ENCODE measurements at regions not wholly inside any gene's neighbourhood (a gene's known extent, or its start where the extent isn't known, plus 50 kb on each side); places are given as distances from the start of the nearest gene placed in this dataset.

- TF ChIP-seq TEAD4 (IDR thresholded peaks at IDR 0.05) (no peak), FOXM1 (IDR thresholded peaks at IDR 0.05; ENCODE audit: borderline replicate concordance, low read depth) (no peak), CREB1 (IDR thresholded peaks at IDR 0.05; ENCODE audit: low read depth) (no peak), CEBPB (IDR thresholded peaks at IDR 0.05) (no peak), TCF12 (IDR thresholded peaks at IDR 0.05; ENCODE audit: low read depth) (no peak), USF1 (IDR thresholded peaks at IDR 0.05) (no peak), REST (IDR thresholded peaks at IDR 0.05; ENCODE audit: low read depth) (no peak), MAX (IDR thresholded peaks at IDR 0.05) (no peak), NFIC (IDR thresholded peaks at IDR 0.05) (no peak), YY1 (IDR thresholded peaks at IDR 0.05; ENCODE audit: low read depth) (no peak), EP300 (IDR thresholded peaks at IDR 0.05; ENCODE audit: borderline replicate concordance) (no peak), EGR1 (IDR thresholded peaks at IDR 0.05) (no peak), TAF1 (IDR thresholded peaks at IDR 0.05; ENCODE audit: low read depth) (no peak), RAD21 (IDR thresholded peaks at IDR 0.05; ENCODE audit: low read depth) (no peak), ZBTB7A (IDR thresholded peaks at IDR 0.05; ENCODE audit: low read depth) (no peak)
Observed at GRCh38 chr1:168437821-168438220, 106.0 kb downstream of the XCL2 start.

- TF ChIP-seq EGR1 (IDR thresholded peaks at IDR 0.05) (no peak), USF1 (IDR thresholded peaks at IDR 0.05) (no peak), TCF12 (IDR thresholded peaks at IDR 0.05; ENCODE audit: low read depth) (no peak), RAD21 (IDR thresholded peaks at IDR 0.05; ENCODE audit: low read depth) (no peak), TEAD4 (IDR thresholded peaks at IDR 0.05) (no peak), EP300 (IDR thresholded peaks at IDR 0.05; ENCODE audit: borderline replicate concordance) (no peak), CEBPB (IDR thresholded peaks at IDR 0.05) (no peak), TAF1 (IDR thresholded peaks at IDR 0.05; ENCODE audit: low read depth) (no peak), MAX (IDR thresholded peaks at IDR 0.05) (no peak), FOXM1 (IDR thresholded peaks at IDR 0.05; ENCODE audit: borderline replicate concordance, low read depth) (no peak)
Observed at GRCh38 chr1:168435439-168435838, 108.4 kb downstream of the XCL2 start.

- no peak for TF ChIP-seq TEAD4 (IDR thresholded peaks at IDR 0.05)
- TF ChIP-seq USF1 (IDR thresholded peaks at IDR 0.05) = no peak
- TF ChIP-seq CREB1 (IDR thresholded peaks at IDR 0.05; ENCODE audit: low read depth) = no peak
- TF ChIP-seq CEBPB (IDR thresholded peaks at IDR 0.05) = no peak
- TF ChIP-seq TAF1 (IDR thresholded peaks at IDR 0.05; ENCODE audit: low read depth) = no peak
- TF ChIP-seq YY1 (IDR thresholded peaks at IDR 0.05; ENCODE audit: low read depth) = no peak
- TF ChIP-seq TCF12 (IDR thresholded peaks at IDR 0.05; ENCODE audit: low read depth) = no peak
- no peak for TF ChIP-seq RAD21 (IDR thresholded peaks at IDR 0.05; ENCODE audit: low read depth)
- no peak for TF ChIP-seq EGR1 (IDR thresholded peaks at IDR 0.05)
- TF ChIP-seq FOXM1 (IDR thresholded peaks at IDR 0.05; ENCODE audit: borderline replicate concordance, low read depth) = no peak
- TF ChIP-seq EP300 (IDR thresholded peaks at IDR 0.05; ENCODE audit: borderline replicate concordance) = no peak
- TF ChIP-seq MAX (IDR thresholded peaks at IDR 0.05) = no peak
- TF ChIP-seq NFIC (IDR thresholded peaks at IDR 0.05) = no peak
- TF ChIP-seq REST (IDR thresholded peaks at IDR 0.05; ENCODE audit: low read depth) = no peak
Observed at GRCh38 chr1:168433238-168433637, 110.6 kb downstream of the XCL2 start.

GRCh38 chr1:168431882-168432281, 111.9 kb downstream of the XCL2 start:
- TF ChIP-seq CREB1 (IDR thresholded peaks at IDR 0.05; ENCODE audit: low read depth) (no peak), EP300 (IDR thresholded peaks at IDR 0.05; ENCODE audit: borderline replicate concordance) (no peak), TCF12 (IDR thresholded peaks at IDR 0.05; ENCODE audit: low read depth) (no peak), FOXM1 (IDR thresholded peaks at IDR 0.05; ENCODE audit: borderline replicate concordance, low read depth) (no peak), YY1 (IDR thresholded peaks at IDR 0.05; ENCODE audit: low read depth) (no peak)

- TF ChIP-seq ZBTB7A (IDR thresholded peaks at IDR 0.05; ENCODE audit: low read depth) (no peak), NFIC (IDR thresholded peaks at IDR 0.05) (no peak), REST (IDR thresholded peaks at IDR 0.05; ENCODE audit: low read depth) (no peak), EP300 (IDR thresholded peaks at IDR 0.05; ENCODE audit: borderline replicate concordance) (no peak), EGR1 (IDR thresholded peaks at IDR 0.05) (no peak), CEBPB (IDR thresholded peaks at IDR 0.05) (no peak)
Observed at GRCh38 chr1:168430321-168430720, 113.5 kb downstream of the XCL2 start.
